ENCODE measurements at regions not wholly inside any gene's neighbourhood (a gene's known extent, or its start where the extent isn't known, plus 50 kb on each side); places are given as distances from the start of the nearest gene placed in this dataset.

GRCh38 chr4:29240641-29241040, 1479.5 kb upstream of the PCDH7 start:
- Histone ChIP-seq H3K27me3 (ENCODE audit: control insufficient read depth, insufficient read depth, low read length) (no peaks in the 10 kb centered on the region), H3K36me3 (ENCODE audit: control insufficient read depth, insufficient read depth, low read length) (no peaks in the 10 kb centered on the region), H3K4me3 (ENCODE audit: low read depth, low read length) (no peak overlapping the region)
- no peak for DNase-seq (ENCODE audit: low read depth)
- TF ChIP-seq CTCF (IDR thresholded peaks at IDR 0.05; ENCODE audit: insufficient read depth, low read length, poor library complexity, severe bottlenecking): no peak

- TF ChIP-seq CTCF (IDR thresholded peaks at IDR 0.05; ENCODE audit: insufficient read depth, low read length, poor library complexity, severe bottlenecking): no peak
- no peaks in the 10 kb centered on the region for H3K36me3 ChIP-seq (ENCODE audit: control insufficient read depth, insufficient read depth, low read length)
- no peaks in the 10 kb centered on the region for H3K27me3 ChIP-seq (ENCODE audit: control insufficient read depth, insufficient read depth, low read length)
- no peak for DNase-seq (ENCODE audit: low read depth)
- H3K4me3 ChIP-seq (ENCODE audit: low read depth, low read length): no peak overlapping the region
Observed at GRCh38 chr4:29243054-29243453, 1477.1 kb upstream of the PCDH7 start.

- Histone ChIP-seq H3K4me3 (ENCODE audit: low read depth, low read length) (no peak overlapping the region), H3K36me3 (ENCODE audit: control insufficient read depth, insufficient read depth, low read length) (no peaks in the 10 kb centered on the region), H3K27me3 (ENCODE audit: control insufficient read depth, insufficient read depth, low read length) (no peaks in the 10 kb centered on the region)
- no peak for DNase-seq (ENCODE audit: low read depth)
- no peak for TF ChIP-seq CTCF (IDR thresholded peaks at IDR 0.05; ENCODE audit: insufficient read depth, low read length, poor library complexity, severe bottlenecking)
Observed at GRCh38 chr4:29243851-29244250, 1476.3 kb upstream of the PCDH7 start.

GRCh38 chr4:29259556-29259955, 1460.6 kb upstream of the PCDH7 start:
- no peak for DNase-seq (ENCODE audit: low read depth)
- H3K4me3 ChIP-seq (ENCODE audit: low read depth, low read length): no peak overlapping the region
- no peaks in the 10 kb centered on the region for H3K27me3 ChIP-seq (ENCODE audit: control insufficient read depth, insufficient read depth, low read length)
- H3K36me3 ChIP-seq (ENCODE audit: control insufficient read depth, insufficient read depth, low read length): no peaks in the 10 kb centered on the region
- no peak for TF ChIP-seq CTCF (IDR thresholded peaks at IDR 0.05; ENCODE audit: insufficient read depth, low read length, poor library complexity, severe bottlenecking)

GRCh38 chr4:29262986-29263385, 1457.2 kb upstream of the PCDH7 start:
- H3K4me3 ChIP-seq (ENCODE audit: low read depth, low read length): no peak overlapping the region
- DNase-seq (ENCODE audit: low read depth): no peak
- H3K36me3 ChIP-seq (ENCODE audit: control insufficient read depth, insufficient read depth, low read length): no peaks in the 10 kb centered on the region
- no peak for TF ChIP-seq CTCF (IDR thresholded peaks at IDR 0.05; ENCODE audit: insufficient read depth, low read length, poor library complexity, severe bottlenecking)
- H3K27me3 ChIP-seq (ENCODE audit: control insufficient read depth, insufficient read depth, low read length): no peaks in the 10 kb centered on the region

- no peak for DNase-seq (ENCODE audit: low read depth)
- H3K27me3 ChIP-seq (ENCODE audit: control insufficient read depth, insufficient read depth, low read length): no peaks in the 10 kb centered on the region
- H3K4me3 ChIP-seq (ENCODE audit: low read depth, low read length): no peak overlapping the region
- no peaks in the 10 kb centered on the region for H3K36me3 ChIP-seq (ENCODE audit: control insufficient read depth, insufficient read depth, low read length)
- TF ChIP-seq CTCF (IDR thresholded peaks at IDR 0.05; ENCODE audit: insufficient read depth, low read length, poor library complexity, severe bottlenecking): no peak
Observed at GRCh38 chr4:29276150-29276549, 1444.0 kb upstream of the PCDH7 start.
